Fibroblast of lung (primary cell): ENCODE measurements at regions not wholly inside any gene's neighbourhood (a gene's known extent, or its start where the extent isn't known, plus 50 kb on each side); places are given as distances from the start of the nearest gene placed in this dataset.
A peak's percentile ranks its signal among the peaks of the same experiment; 100 is the strongest.

ENCODE experiments used
- DNase-seq, 2 donors: peaks; one replicate each; pipeline versions ENCODE4 v3.0.0 to v3.0.0-alpha.2; 2010; ENCODE audit warnings: low read depth in 2 of 2
- H2AFZ ChIP-seq: 2 replicates; pipeline ENCODE4 v1.5.1; 2012; ENCODE audit warnings: low read length, control low read depth, inconsistent platforms
- H3K27ac ChIP-seq: 2 replicates; pipeline ENCODE4 v1.5.1; 2011; ENCODE audit warnings: low read length, control low read depth; ENCODE audit not compliant: insufficient read depth
- H3K27me3 ChIP-seq: 2 replicates; pipeline ENCODE4 v1.5.1; 2011; ENCODE audit warnings: mild to moderate bottlenecking, low read length; ENCODE audit not compliant: control insufficient read depth, insufficient read depth
- H3K36me3 ChIP-seq: 2 replicates; pipeline ENCODE4 v1.5.1; 2011; ENCODE audit warnings: low read length; ENCODE audit not compliant: control insufficient read depth, insufficient read depth
- H3K4me1 ChIP-seq: 2 replicates; pipeline ENCODE4 v1.5.1; 2011; ENCODE audit warnings: low read length; ENCODE audit not compliant: control insufficient read depth, insufficient read depth; ENCODE audit errors: extremely low read depth
- H3K4me2 ChIP-seq: 2 replicates; pipeline ENCODE4 v1.5.1; 2011; ENCODE audit warnings: low read length, control low read depth; ENCODE audit not compliant: insufficient read depth; ENCODE audit errors: extremely low read depth
- H3K4me3 ChIP-seq, 4 experiments: fragments of 200-600 bp in 1 of 4; sonication (generic) in 1 of 4; replicated peaks in 1 of 4; 2 replicates each; pipeline ENCODE4 v1.5.1; 2011 to 2016; ENCODE audit warnings: low read length in 4 of 4, low read depth in 3 of 4, mild to moderate bottlenecking in 3 of 4, control low read depth in 2 of 4, inconsistent platforms in 1 of 4, mixed read lengths in 1 of 4; ENCODE audit not compliant: insufficient read depth in 1 of 4; ENCODE audit errors: control extremely low read depth in 1 of 4
- H3K79me2 ChIP-seq: 2 replicates; pipeline ENCODE4 v1.5.1; 2012; ENCODE audit warnings: mild to moderate bottlenecking, low read length, inconsistent platforms; ENCODE audit not compliant: control insufficient read depth, insufficient read depth
- H3K9ac ChIP-seq: 2 replicates; pipeline ENCODE4 v1.5.1; 2011; ENCODE audit warnings: mild to moderate bottlenecking, low read length, control low read depth; ENCODE audit not compliant: insufficient read depth
- H3K9me3 ChIP-seq: 2 replicates; pipeline ENCODE4 v1.5.1; 2012; ENCODE audit warnings: low read depth, low read length; ENCODE audit not compliant: control insufficient read depth, insufficient read depth
- H4K20me1 ChIP-seq: 2 replicates; pipeline ENCODE4 v1.5.1; 2011; ENCODE audit warnings: low read length; ENCODE audit not compliant: control insufficient read depth, insufficient read depth; ENCODE audit errors: extremely low read depth
- EZH2 ChIP-seq: IDR thresholded peaks from 2 replicates; pipeline ENCODE4 v1.5.1; 2012; ENCODE audit warnings: low read length, control low read depth, mild to moderate bottlenecking; ENCODE audit errors: missing control alignments
- TF ChIP-seq, protein P1 (sequence below), 2 donors: IDR thresholded peaks in 1 of 2; conservative IDR thresholded peaks in 1 of 2; 1 replicate in 1 of 2; 2 replicates in 1 of 2; pipeline ENCODE4 v1.5.1; 2011 to 2012; ENCODE audit warnings: low read length in 2 of 2, control low read depth in 1 of 2, inconsistent platforms in 1 of 2, low read depth in 1 of 2, mild to moderate bottlenecking in 1 of 2

GRCh38 chr14:95024380-95024779 is 132.9 kb downstream of the DICER1 start:
- no peak for DNase-seq
- Histone ChIP-seq H3K36me3 (no peaks in the 10 kb centered on the region), H3K79me2 (no peaks in the 10 kb centered on the region), H2AFZ (no peak overlapping the region), H3K4me3 (no peak overlapping the region), H3K4me2 (no peak overlapping the region), H4K20me1 (no peaks in the 10 kb centered on the region), H3K27me3 (no peaks in the 10 kb centered on the region), H3K4me1 (no peaks in the 10 kb centered on the region), H3K9me3 (no peaks in the 10 kb centered on the region), H3K9ac (no peak overlapping the region), H3K27ac (no peak overlapping the region)
- TF ChIP-seq, protein P1, sequence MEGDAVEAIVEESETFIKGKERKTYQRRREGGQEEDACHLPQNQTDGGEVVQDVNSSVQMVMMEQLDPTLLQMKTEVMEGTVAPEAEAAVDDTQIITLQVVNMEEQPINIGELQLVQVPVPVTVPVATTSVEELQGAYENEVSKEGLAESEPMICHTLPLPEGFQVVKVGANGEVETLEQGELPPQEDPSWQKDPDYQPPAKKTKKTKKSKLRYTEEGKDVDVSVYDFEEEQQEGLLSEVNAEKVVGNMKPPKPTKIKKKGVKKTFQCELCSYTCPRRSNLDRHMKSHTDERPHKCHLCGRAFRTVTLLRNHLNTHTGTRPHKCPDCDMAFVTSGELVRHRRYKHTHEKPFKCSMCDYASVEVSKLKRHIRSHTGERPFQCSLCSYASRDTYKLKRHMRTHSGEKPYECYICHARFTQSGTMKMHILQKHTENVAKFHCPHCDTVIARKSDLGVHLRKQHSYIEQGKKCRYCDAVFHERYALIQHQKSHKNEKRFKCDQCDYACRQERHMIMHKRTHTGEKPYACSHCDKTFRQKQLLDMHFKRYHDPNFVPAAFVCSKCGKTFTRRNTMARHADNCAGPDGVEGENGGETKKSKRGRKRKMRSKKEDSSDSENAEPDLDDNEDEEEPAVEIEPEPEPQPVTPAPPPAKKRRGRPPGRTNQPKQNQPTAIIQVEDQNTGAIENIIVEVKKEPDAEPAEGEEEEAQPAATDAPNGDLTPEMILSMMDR (conservative IDR thresholded peaks at IDR 0.05 in 1 of 2, IDR thresholded peaks at IDR 0.05 in 1 of 2; ENCODE audit: low read depth in 1 of 2, low read length in 2 of 2), result no peak
- TF ChIP-seq EZH2, result no peak

- Histone ChIP-seq H3K4me2 (no peak overlapping the region), H3K27me3 (no peaks in the 10 kb centered on the region), H3K79me2 (no peaks in the 10 kb centered on the region), H3K36me3 (no peaks in the 10 kb centered on the region), H3K9ac (no peak overlapping the region), H4K20me1 (no peaks in the 10 kb centered on the region), H2AFZ (no peak overlapping the region), H3K27ac (no peak overlapping the region), H3K4me1 (no peaks in the 10 kb centered on the region), H3K9me3 (no peaks in the 10 kb centered on the region), H3K4me3 (no peak overlapping the region)
- TF ChIP-seq, protein P1 (conservative IDR thresholded peaks at IDR 0.05 in 1 of 2, IDR thresholded peaks at IDR 0.05 in 1 of 2; ENCODE audit: low read depth in 1 of 2, low read length in 2 of 2), result no peak
- no peak for TF ChIP-seq EZH2
- peak in 1 of 2 donors; percentile 3 for DNase-seq
These were observed 133.4 kb downstream of the DICER1 start for GRCh38 chr14:95023886-95024285.

DNA sequence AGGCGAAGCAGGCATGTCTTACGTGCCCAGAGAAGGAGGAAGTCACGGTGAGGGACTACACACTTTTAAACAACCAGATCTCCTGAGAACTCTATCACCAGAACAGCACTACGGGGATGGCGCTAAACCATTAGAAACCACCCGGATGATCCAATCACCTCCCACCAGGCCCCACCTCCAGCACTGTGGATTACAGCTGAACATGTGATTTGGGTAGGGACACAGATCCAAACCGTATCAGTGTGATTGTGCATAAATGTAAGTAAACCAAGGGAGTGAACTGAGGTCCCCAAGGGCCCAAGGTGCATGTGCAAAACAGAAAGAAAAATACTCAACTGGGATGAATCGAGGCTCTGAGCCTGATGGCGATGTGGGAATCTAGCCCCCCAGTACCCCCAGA is 134.2 kb downstream of the DICER1 start:
- H3K27ac ChIP-seq, result no peak overlapping the region
- no peak for DNase-seq
- H3K4me1 ChIP-seq, result no peaks in the 10 kb centered on the region
- no peak for TF ChIP-seq EZH2
- TF ChIP-seq, protein P1 (conservative IDR thresholded peaks at IDR 0.05 in 1 of 2, IDR thresholded peaks at IDR 0.05 in 1 of 2; ENCODE audit: low read depth in 1 of 2, low read length in 2 of 2), result no peak
- no peaks in the 10 kb centered on the region for H4K20me1 ChIP-seq
- no peaks in the 10 kb centered on the region for H3K9me3 ChIP-seq
- H3K9ac ChIP-seq, result no peak overlapping the region
- H2AFZ ChIP-seq, result no peak overlapping the region
- no peak overlapping the region for H3K4me2 ChIP-seq
- no peak overlapping the region for H3K4me3 ChIP-seq
- H3K27me3 ChIP-seq, result no peaks in the 10 kb centered on the region
- no peaks in the 10 kb centered on the region for H3K36me3 ChIP-seq
- H3K79me2 ChIP-seq, result no peaks in the 10 kb centered on the region
